ENCODE measurements at regions not wholly inside any gene's neighbourhood (a gene's known extent, or its start where the extent isn't known, plus 50 kb on each side); places are given as distances from the start of the nearest gene placed in this dataset.

GRCh38 chr5:68519143-68519542 lies 303.6 kb downstream of the PIK3R1 start:
- Histone ChIP-seq H3K9ac (ENCODE audit: low read depth in 1 of 3, low read length in 3 of 3) (no peak overlapping the region), H3K36me3 (ENCODE audit: control insufficient read depth in 3 of 3, insufficient read depth in 3 of 3, low read length in 3 of 3) (no peaks in the 10 kb centered on the region), H3K27ac (ENCODE audit: low read depth, low read length) (no peak overlapping the region)

GRCh38 chr5:68521776-68522175 lies 306.2 kb downstream of the PIK3R1 start:
- Histone ChIP-seq H3K27ac (ENCODE audit: low read depth, low read length) (no peak overlapping the region), H3K9me3 (ENCODE audit: control insufficient read depth in 3 of 3, low read length in 3 of 3) (no peaks in the 10 kb centered on the region), H3K4me1 (ENCODE audit: control insufficient read depth in 3 of 3, insufficient read depth in 3 of 3, low read length in 3 of 3) (no peaks in the 10 kb centered on the region), H3K36me3 (ENCODE audit: control insufficient read depth in 3 of 3, insufficient read depth in 3 of 3, low read length in 3 of 3) (no peaks in the 10 kb centered on the region), H3K9ac (ENCODE audit: low read depth in 1 of 3, low read length in 3 of 3) (no peak overlapping the region), H3K27me3 (ENCODE audit: control insufficient read depth in 3 of 3, insufficient read depth in 3 of 3, low read length in 3 of 3) (no peaks in the 10 kb centered on the region), H3K4me3 (ENCODE audit: low read length in 3 of 3) (no peak overlapping the region)

More at GRCh38 chr5:68519143-68519542, 303.6 kb downstream of the PIK3R1 start:
- no peaks in the 10 kb centered on the region for H3K4me1 ChIP-seq (ENCODE audit: control insufficient read depth in 3 of 3, insufficient read depth in 3 of 3, low read length in 3 of 3)
- H3K4me3 ChIP-seq (ENCODE audit: low read length in 3 of 3), result no peak overlapping the region
- H3K27me3 ChIP-seq (ENCODE audit: control insufficient read depth in 3 of 3, insufficient read depth in 3 of 3, low read length in 3 of 3), result no peaks in the 10 kb centered on the region
- no peaks in the 10 kb centered on the region for H3K9me3 ChIP-seq (ENCODE audit: control insufficient read depth in 3 of 3, low read length in 3 of 3)

DNA sequence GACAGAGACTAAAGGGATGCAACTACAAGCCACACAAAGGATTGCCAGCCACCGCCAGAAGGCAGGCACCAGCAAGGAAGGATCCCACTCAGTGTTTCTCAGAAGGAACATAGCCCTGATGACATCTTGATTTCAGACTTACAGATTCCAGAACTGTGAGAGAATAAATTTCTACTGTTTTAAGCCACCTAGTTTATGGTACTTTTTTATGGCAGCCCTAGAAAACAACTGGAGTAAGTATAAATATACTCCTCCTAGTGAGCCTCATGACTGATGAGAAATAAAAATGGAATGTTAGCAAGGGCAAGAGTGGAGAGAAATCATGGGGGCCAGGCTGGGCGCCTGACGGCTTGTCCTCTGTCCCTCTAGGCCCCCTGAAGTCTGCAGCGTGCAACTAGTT lies 307.3 kb downstream of the PIK3R1 start:
- Histone ChIP-seq H3K36me3 (ENCODE audit: control insufficient read depth in 3 of 3, insufficient read depth in 3 of 3, low read length in 3 of 3) (no peaks in the 10 kb centered on the region), H3K4me3 (ENCODE audit: low read length in 3 of 3) (no peak overlapping the region), H3K27ac (ENCODE audit: low read depth, low read length) (no peak overlapping the region), H3K9ac (ENCODE audit: low read depth in 1 of 3, low read length in 3 of 3) (no peak overlapping the region), H3K4me1 (ENCODE audit: control insufficient read depth in 3 of 3, insufficient read depth in 3 of 3, low read length in 3 of 3) (no peaks in the 10 kb centered on the region), H3K27me3 (ENCODE audit: control insufficient read depth in 3 of 3, insufficient read depth in 3 of 3, low read length in 3 of 3) (no peaks in the 10 kb centered on the region), H3K9me3 (ENCODE audit: control insufficient read depth in 3 of 3, low read length in 3 of 3) (no peaks in the 10 kb centered on the region)

DNA sequence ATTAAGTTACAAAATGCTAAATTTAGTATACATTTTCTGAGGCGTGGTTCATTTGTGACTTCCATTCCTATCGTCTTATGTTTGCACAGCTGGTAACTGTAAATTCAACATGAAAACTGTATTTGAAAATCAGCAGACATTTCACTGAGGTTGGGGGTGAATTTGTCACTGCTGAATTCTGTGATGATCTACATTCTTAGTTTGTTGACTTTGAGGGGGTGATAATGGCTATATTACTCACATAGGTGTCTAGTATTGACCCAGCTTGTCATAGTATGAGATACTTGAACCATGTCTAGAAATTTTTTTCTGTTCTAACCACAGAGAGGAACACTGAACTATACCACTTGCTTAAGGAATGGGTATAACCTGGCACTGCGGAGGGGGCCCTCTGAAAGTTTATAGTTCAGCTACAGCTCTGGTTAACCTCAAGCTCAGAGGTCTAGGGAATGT lies 313.3 kb downstream of the PIK3R1 start:
- peaks cover 0 to 7% (median 0%) of the 10 kb centered on the region in 3 donors for H3K4me1 ChIP-seq (ENCODE audit: control insufficient read depth in 3 of 3, insufficient read depth in 3 of 3, low read length in 3 of 3)
- H3K36me3 ChIP-seq (ENCODE audit: control insufficient read depth in 3 of 3, insufficient read depth in 3 of 3, low read length in 3 of 3), result no peaks in the 10 kb centered on the region
- no peak overlapping the region for H3K27ac ChIP-seq (ENCODE audit: low read depth, low read length)
- no peak overlapping the region for H3K4me3 ChIP-seq (ENCODE audit: low read length in 3 of 3)
- H3K9me3 ChIP-seq (ENCODE audit: control insufficient read depth in 3 of 3, low read length in 3 of 3), result peaks cover 0 to 2% (median 0%) of the 10 kb centered on the region in 3 donors
- H3K27me3 ChIP-seq (ENCODE audit: control insufficient read depth in 3 of 3, insufficient read depth in 3 of 3, low read length in 3 of 3), result no peaks in the 10 kb centered on the region
- H3K9ac ChIP-seq (ENCODE audit: low read depth in 1 of 3, low read length in 3 of 3), result no peak overlapping the region

GRCh38 chr5:68529581-68529980 lies 314.0 kb downstream of the PIK3R1 start:
- no peaks in the 10 kb centered on the region for H3K27me3 ChIP-seq (ENCODE audit: control insufficient read depth in 3 of 3, insufficient read depth in 3 of 3, low read length in 3 of 3)
- H3K4me1 ChIP-seq (ENCODE audit: control insufficient read depth in 3 of 3, insufficient read depth in 3 of 3, low read length in 3 of 3), result peaks cover 0 to 7% (median 0%) of the 10 kb centered on the region in 3 donors
- H3K9me3 ChIP-seq (ENCODE audit: control insufficient read depth in 3 of 3, low read length in 3 of 3), result peaks cover 0 to 2% (median 0%) of the 10 kb centered on the region in 3 donors
- H3K4me3 ChIP-seq (ENCODE audit: low read length in 3 of 3), result no peak overlapping the region
- no peak overlapping the region for H3K9ac ChIP-seq (ENCODE audit: low read depth in 1 of 3, low read length in 3 of 3)
- no peaks in the 10 kb centered on the region for H3K36me3 ChIP-seq (ENCODE audit: control insufficient read depth in 3 of 3, insufficient read depth in 3 of 3, low read length in 3 of 3)
- H3K27ac ChIP-seq (ENCODE audit: low read depth, low read length), result no peak overlapping the region

- H3K27me3 ChIP-seq (ENCODE audit: control insufficient read depth in 3 of 3, insufficient read depth in 3 of 3, low read length in 3 of 3), result no peaks in the 10 kb centered on the region
- peaks cover 0 to 7% (median 0%) of the 10 kb centered on the region in 3 donors for H3K4me1 ChIP-seq (ENCODE audit: control insufficient read depth in 3 of 3, insufficient read depth in 3 of 3, low read length in 3 of 3)
- no peak overlapping the region for H3K27ac ChIP-seq (ENCODE audit: low read depth, low read length)
- peaks cover 0 to 2% (median 0%) of the 10 kb centered on the region in 3 donors for H3K9me3 ChIP-seq (ENCODE audit: control insufficient read depth in 3 of 3, low read length in 3 of 3)
- H3K4me3 ChIP-seq (ENCODE audit: low read length in 3 of 3), result no peak overlapping the region
- H3K9ac ChIP-seq (ENCODE audit: low read depth in 1 of 3, low read length in 3 of 3), result no peak overlapping the region
- no peaks in the 10 kb centered on the region for H3K36me3 ChIP-seq (ENCODE audit: control insufficient read depth in 3 of 3, insufficient read depth in 3 of 3, low read length in 3 of 3)
These were observed 316.4 kb downstream of the PIK3R1 start for GRCh38 chr5:68531970-68532369.

DNA sequence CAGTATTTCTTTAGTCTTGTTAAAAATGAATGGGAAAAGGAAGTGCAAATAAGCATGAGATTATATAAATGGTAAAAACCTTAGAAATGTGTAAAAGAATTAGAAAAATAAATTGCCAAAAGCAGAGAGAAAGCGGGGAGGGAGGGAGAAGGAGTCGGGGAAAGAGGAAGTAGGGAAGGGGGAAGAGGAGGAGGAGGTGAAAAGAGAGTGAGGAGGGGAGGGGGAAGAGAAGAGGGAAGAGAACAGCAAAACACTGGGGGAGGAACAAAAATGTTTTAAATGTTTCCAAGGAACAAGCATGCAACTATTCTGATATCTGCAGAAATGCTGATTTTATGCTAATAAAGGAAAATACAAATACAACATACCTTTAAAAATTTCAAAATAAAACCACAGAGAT lies 317.5 kb downstream of the PIK3R1 start:
- H3K36me3 ChIP-seq (ENCODE audit: control insufficient read depth in 3 of 3, insufficient read depth in 3 of 3, low read length in 3 of 3), result no peaks in the 10 kb centered on the region
- H3K4me3 ChIP-seq (ENCODE audit: low read length in 3 of 3), result no peak overlapping the region
- H3K27ac ChIP-seq (ENCODE audit: low read depth, low read length), result no peak overlapping the region
- H3K9me3 ChIP-seq (ENCODE audit: control insufficient read depth in 3 of 3, low read length in 3 of 3), result peaks cover 0 to 2% (median 0%) of the 10 kb centered on the region in 3 donors
- H3K27me3 ChIP-seq (ENCODE audit: control insufficient read depth in 3 of 3, insufficient read depth in 3 of 3, low read length in 3 of 3), result no peaks in the 10 kb centered on the region
- H3K9ac ChIP-seq (ENCODE audit: low read depth in 1 of 3, low read length in 3 of 3), result no peak overlapping the region
- H3K4me1 ChIP-seq (ENCODE audit: control insufficient read depth in 3 of 3, insufficient read depth in 3 of 3, low read length in 3 of 3), result peaks cover 0 to 7% (median 0%) of the 10 kb centered on the region in 3 donors

GRCh38 chr5:68533571-68534084 lies 318.1 kb downstream of the PIK3R1 start:
- Histone ChIP-seq H3K4me1 (ENCODE audit: control insufficient read depth in 3 of 3, insufficient read depth in 3 of 3, low read length in 3 of 3) (peaks cover 0 to 7% (median 0%) of the 10 kb centered on the region in 3 donors), H3K27ac (ENCODE audit: low read depth, low read length) (no peak overlapping the region), H3K9me3 (ENCODE audit: control insufficient read depth in 3 of 3, low read length in 3 of 3) (no peaks in the 10 kb centered on the region), H3K4me3 (ENCODE audit: low read length in 3 of 3) (no peak overlapping the region), H3K27me3 (ENCODE audit: control insufficient read depth in 3 of 3, insufficient read depth in 3 of 3, low read length in 3 of 3) (no peaks in the 10 kb centered on the region), H3K9ac (ENCODE audit: low read depth in 1 of 3, low read length in 3 of 3) (no peak overlapping the region), H3K36me3 (ENCODE audit: control insufficient read depth in 3 of 3, insufficient read depth in 3 of 3, low read length in 3 of 3) (no peaks in the 10 kb centered on the region)

- Histone ChIP-seq H3K9me3 (ENCODE audit: control insufficient read depth in 3 of 3, low read length in 3 of 3) (no peaks in the 10 kb centered on the region), H3K27me3 (ENCODE audit: control insufficient read depth in 3 of 3, insufficient read depth in 3 of 3, low read length in 3 of 3) (no peaks in the 10 kb centered on the region), H3K36me3 (ENCODE audit: control insufficient read depth in 3 of 3, insufficient read depth in 3 of 3, low read length in 3 of 3) (no peaks in the 10 kb centered on the region), H3K4me3 (ENCODE audit: low read length in 3 of 3) (peak overlapping the region in 1 of 3 donors; percentile 41), H3K4me1 (ENCODE audit: control insufficient read depth in 3 of 3, insufficient read depth in 3 of 3, low read length in 3 of 3) (peaks cover 0 to 7% (median 0%) of the 10 kb centered on the region in 3 donors), H3K27ac (ENCODE audit: low read depth, low read length) (no peak overlapping the region), H3K9ac (ENCODE audit: low read depth in 1 of 3, low read length in 3 of 3) (no peak overlapping the region)
These were observed 318.8 kb downstream of the PIK3R1 start for GRCh38 chr5:68534131-68534940.

DNA sequence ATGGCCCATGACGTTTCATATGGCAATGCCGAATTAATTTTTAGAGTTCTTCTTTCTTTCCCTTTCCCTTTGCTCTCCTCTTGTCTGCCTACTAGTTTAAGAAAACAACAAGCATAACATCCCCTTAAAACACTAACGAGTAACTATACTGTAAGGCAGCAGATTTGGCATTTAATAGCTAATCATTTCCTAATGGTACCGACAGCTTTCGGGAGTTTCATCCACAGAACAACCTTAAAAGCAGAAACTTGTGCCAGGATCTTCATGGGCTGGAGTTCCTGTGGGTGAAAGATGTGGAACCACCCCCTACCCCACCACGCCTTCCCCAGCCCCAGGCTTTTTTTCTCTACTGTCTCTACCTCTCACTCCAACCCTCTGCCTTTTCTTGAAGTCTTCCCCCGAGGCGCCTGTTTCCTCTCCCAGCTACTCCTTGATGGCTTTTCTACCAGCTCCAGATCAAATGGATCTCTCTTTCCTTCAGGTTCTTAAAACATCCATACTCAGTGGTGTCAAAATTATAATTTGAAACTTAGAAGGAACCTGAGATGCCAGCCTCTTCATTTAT lies 319.5 kb downstream of the PIK3R1 start:
- H3K9ac ChIP-seq (ENCODE audit: low read depth in 1 of 3, low read length in 3 of 3), result no peak overlapping the region
- no peak overlapping the region for H3K27ac ChIP-seq (ENCODE audit: low read depth, low read length)
- peaks cover 0 to 7% (median 0%) of the 10 kb centered on the region in 3 donors for H3K4me1 ChIP-seq (ENCODE audit: control insufficient read depth in 3 of 3, insufficient read depth in 3 of 3, low read length in 3 of 3)
- H3K9me3 ChIP-seq (ENCODE audit: control insufficient read depth in 3 of 3, low read length in 3 of 3), result no peaks in the 10 kb centered on the region
- H3K4me3 ChIP-seq (ENCODE audit: low read length in 3 of 3), result no peak overlapping the region
- no peaks in the 10 kb centered on the region for H3K27me3 ChIP-seq (ENCODE audit: control insufficient read depth in 3 of 3, insufficient read depth in 3 of 3, low read length in 3 of 3)
- no peaks in the 10 kb centered on the region for H3K36me3 ChIP-seq (ENCODE audit: control insufficient read depth in 3 of 3, insufficient read depth in 3 of 3, low read length in 3 of 3)

All from skeletal muscle tissue (tissue), 3 donors.